T47D (cell line): ENCODE measurements at regions not wholly inside any gene's neighbourhood (a gene's known extent, or its start where the extent isn't known, plus 50 kb on each side); places are given as distances from the start of the nearest gene placed in this dataset.
"Not testable (repeated sequence)": the region's sequence is repeated elsewhere in the genome, so short reads cannot be mapped to it uniquely, and the experiment has no call there.

Source experiments
- DNase-seq, 2 experiments: peaks; one replicate each; pipeline versions ENCODE4 v3.0.0 to v3.0.0-alpha.2; 2011 to 2012; ENCODE audit warnings: low read depth in 1 of 2, low spot score in 1 of 2
- JUND ChIP-seq: IDR thresholded peaks from 2 replicates; pipeline ENCODE4 v1.6.1; 2012; ENCODE audit warnings: low read depth
- in situ Hi-C: cut with HindIII; loops from 2 replicates; pipeline ENCODE4 v1.10.0; 2016; ENCODE audit warnings: low sequenced_read_pairs, low pct_unique_long_range_greater_than_20kb

GRCh38 chr7:108848486-108848885 is 278.8 kb downstream of the DNAJB9 start:
- peak in 1 of 2 experiments; percentile 12 for DNase-seq
- in situ Hi-C loops, result no loop called here
- TF ChIP-seq JUND, result no peak

DNA sequence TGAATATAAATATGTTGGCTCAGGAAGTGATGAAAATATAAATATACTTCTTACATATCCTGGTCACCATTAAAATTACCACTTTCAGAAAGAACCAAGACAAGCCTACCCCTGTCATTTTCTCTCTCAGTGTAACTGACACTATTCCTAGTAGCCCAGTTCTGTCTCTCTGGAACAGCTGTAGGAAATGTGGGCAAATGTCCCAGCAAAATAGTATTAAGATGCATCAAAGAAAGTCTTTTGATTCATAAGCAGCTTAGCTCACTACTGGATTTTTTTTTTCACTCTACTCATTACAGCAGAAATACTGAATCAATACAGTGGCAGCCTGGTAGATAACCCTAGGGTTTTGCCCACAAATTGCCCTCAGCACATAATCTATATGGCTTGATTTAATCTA is 290.9 kb downstream of the DNAJB9 start:
- no peak for TF ChIP-seq JUND
- in situ Hi-C loops, result no loop called here
- DNase-seq, result no peak

GRCh38 chr7:108861071-108861470 is 291.4 kb downstream of the DNAJB9 start:
- TF ChIP-seq JUND, result no peak
- in situ Hi-C loops, result no loop called here
- no peak for DNase-seq

- in situ Hi-C loops, result no loop called here
- DNase-seq, result no peak
- no peak for TF ChIP-seq JUND
Observed at GRCh38 chr7:108863227-108863848, 293.7 kb downstream of the DNAJB9 start.

DNA sequence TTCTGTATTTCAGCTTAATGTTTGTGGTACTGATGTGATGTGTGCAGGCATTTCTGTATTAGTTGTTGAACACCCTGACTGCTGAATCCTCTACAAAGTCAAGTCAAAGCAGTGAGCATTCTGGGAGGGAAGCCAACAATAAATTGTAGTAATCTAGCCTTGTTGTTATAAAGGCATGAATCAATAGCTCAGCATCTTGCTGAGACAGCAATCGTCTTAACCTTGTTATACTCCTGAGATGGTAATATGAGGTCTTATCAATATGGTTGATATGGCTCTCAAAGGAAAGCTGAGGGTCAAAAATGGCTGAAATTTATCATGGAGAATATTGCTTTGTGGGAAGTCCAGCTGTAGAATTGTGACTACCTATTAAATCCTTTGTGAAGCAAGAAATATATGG is 299.4 kb downstream of the DNAJB9 start:
- no peak for TF ChIP-seq JUND
- no peak for DNase-seq
- in situ Hi-C loops, result no loop called here

DNA sequence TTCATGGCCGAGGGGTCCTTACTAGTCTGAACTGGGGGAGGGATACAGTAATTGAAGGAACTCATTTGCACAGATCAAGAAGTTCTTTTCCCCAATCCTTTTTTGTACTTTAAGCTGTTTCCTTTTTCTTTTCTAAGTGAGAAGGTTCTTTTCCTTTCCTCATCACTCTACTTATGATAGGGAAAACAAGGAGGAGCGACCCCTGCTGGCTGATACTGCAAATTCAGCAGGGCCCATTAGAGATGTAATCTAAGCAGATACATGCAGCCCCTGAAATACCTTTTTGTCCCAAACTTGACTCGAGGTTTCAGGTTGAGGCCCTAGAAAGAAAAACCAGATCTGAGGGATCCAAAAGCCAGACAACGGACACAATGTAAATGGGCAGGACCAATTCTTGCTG is 305.5 kb downstream of the DNAJB9 start:
- in situ Hi-C loops, result no loop called here
- no peak for TF ChIP-seq JUND
- DNase-seq, result no peak

GRCh38 chr7:108890862-108891261 is 321.2 kb downstream of the DNAJB9 start:
- in situ Hi-C loops, result no loop called here
- no peak for TF ChIP-seq JUND
- no peak for DNase-seq

- no peak for DNase-seq
- in situ Hi-C loops, result no loop called here
- no peak for TF ChIP-seq JUND
Observed at GRCh38 chr7:108908456-108908855, 338.8 kb downstream of the DNAJB9 start.

- no peak for DNase-seq
- TF ChIP-seq JUND, result no peak
- in situ Hi-C loops, result no loop called here
Observed at GRCh38 chr7:108911016-108911415, 341.3 kb downstream of the DNAJB9 start.

DNA sequence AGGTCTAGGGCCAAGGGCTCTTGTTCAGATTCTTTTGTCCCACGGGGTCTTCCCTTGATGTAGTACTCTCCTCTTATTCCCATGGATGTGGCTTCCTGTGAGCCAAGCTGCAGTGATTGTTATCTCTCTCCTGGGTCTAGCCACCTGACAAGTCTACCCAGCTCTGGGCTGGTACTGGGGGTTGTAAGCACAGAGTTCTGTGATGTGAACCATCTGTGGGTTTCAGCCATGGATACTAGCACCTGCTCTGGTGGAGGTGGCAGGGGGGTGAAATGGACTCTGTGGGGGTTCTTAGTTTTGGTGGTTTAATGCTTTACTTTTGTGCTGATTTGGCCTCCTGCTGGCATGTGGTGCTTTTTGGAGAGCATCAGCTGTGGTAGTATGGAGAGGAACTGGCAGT is 350.8 kb downstream of the DNAJB9 start:
- in situ Hi-C loops, result no loop called here
- TF ChIP-seq JUND, result no peak
- DNase-seq, result no peak

DNA sequence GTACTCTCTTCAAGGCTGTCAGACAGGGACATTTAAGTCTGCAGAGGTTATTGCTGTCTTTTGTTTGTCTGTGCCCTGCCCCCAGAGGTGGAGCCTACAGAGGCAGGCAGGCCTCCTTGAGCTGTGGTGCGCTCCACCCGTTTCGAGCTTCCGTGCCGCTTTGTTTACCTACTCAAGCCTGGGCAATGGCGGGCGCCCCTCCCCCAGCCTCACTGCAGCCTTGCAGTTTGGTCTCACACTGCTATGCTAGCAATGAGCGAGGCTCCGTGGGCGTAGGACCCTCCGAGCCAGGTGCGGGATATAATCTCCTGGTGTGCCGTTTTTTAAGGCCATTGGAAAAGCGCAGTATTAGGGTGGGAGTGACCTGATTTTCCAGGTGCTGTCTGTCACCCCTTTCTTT is 373.4 kb downstream of the DNAJB9 start:
- in situ Hi-C loops, result not testable (repeated sequence)

DNA sequence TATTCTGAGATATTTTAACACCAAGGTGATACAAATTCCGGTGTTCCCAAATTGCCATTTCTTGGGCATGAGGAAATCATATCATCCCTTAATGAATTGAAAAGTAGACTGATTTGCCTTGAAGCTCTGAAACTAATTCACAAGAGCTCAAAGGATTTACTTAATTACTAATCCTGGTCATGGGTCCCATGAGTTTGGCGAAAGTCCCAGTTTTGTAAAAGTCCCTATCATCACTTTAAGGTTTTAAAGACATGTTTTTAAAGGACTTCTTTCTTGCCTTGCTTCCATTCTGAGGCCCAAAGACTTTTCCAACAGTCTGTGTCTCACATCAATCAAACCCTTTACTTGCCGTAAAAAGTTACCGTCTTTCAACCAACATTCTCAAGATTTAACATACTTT is 377.9 kb downstream of the DNAJB9 start:
- TF ChIP-seq JUND, result no peak
- in situ Hi-C loops, result no loop called here
- no peak for DNase-seq

More for the DNA sequence above, 373.4 kb downstream of the DNAJB9 start:
- not testable (repeated sequence) for DNase-seq

DNA sequence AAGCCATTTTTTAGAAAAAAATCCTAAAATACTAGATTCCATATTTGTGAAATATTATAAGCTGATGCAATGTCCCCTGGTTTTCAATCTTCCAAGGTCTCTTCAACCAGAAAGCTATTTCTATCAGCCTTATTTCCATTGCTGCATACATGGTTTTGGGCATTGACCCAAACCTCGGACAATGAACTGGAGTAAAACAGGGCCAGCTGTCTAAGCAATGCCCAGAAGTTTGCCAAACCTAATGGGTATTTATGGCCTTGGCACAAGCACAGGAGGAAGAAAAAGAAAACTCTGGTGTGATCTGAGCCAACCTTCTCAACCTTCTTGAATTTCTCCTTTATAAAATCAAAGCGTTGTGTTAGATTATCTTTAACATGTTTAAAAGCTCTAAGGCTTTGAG is 402.3 kb downstream of the DNAJB9 start:
- in situ Hi-C loops, result no loop called here

GRCh38 chr7:108973075-108973474 is 403.4 kb downstream of the DNAJB9 start:
- TF ChIP-seq JUND, result no peak
- in situ Hi-C loops, result no loop called here
- peak in 1 of 2 experiments; percentile 68 for DNase-seq

More for the DNA sequence above, 402.3 kb downstream of the DNAJB9 start:
- TF ChIP-seq JUND, result no peak
- DNase-seq, result peak in 1 of 2 experiments; percentile 76
